Neural cell (in vitro differentiated cells): ENCODE measurements at regions not wholly inside any gene's neighbourhood (a gene's known extent, or its start where the extent isn't known, plus 50 kb on each side); places are given as distances from the start of the nearest gene placed in this dataset.

Experiments used
- CTCF ChIP-seq: fragments of 450-650 bp; IDR thresholded peaks from 2 replicates; pipeline ENCODE4 v1.5.1; 2014; ENCODE audit warnings: antibody characterized with exemption, mild to moderate bottlenecking, moderate library complexity; ENCODE audit not compliant: poor library complexity, severe bottlenecking
- EZH2 ChIP-seq: fragments of 200-600, 300-800 bp; shearing (Covaris generic), sonication (generic); IDR thresholded peaks from 2 replicates; pipeline ENCODE4 v1.6.1; 2014; ENCODE audit warnings: antibody characterized with exemption, low read length, borderline replicate concordance, mild to moderate bottlenecking; ENCODE audit not compliant: insufficient read depth, poor library complexity, severe bottlenecking
- POLR2AphosphoS5 ChIP-seq: IDR thresholded peaks from 2 replicates; pipeline ENCODE4 v1.6.1; 2012
- RAD21 ChIP-seq: fragments of 450-650 bp; conservative IDR thresholded peaks from 2 replicates; pipeline ENCODE4 v1.6.1; 2014; ENCODE audit warnings: antibody characterized with exemption, mild to moderate bottlenecking, moderate library complexity
- REST ChIP-seq: IDR thresholded peaks from 2 replicates; pipeline ENCODE4 v1.6.1; 2012; ENCODE audit warnings: borderline replicate concordance

- TF ChIP-seq POLR2AphosphoS5 (no peak), EZH2 (no peak), REST (no peak), CTCF (no peak), RAD21 (no peak)
These were observed 405.7 kb downstream of the RFPL4B start for GRCh38 chr6:112752791-112753190.
